HUES6 (cell line): ENCODE measurements at regions not wholly inside any gene's neighbourhood (a gene's known extent, or its start where the extent isn't known, plus 50 kb on each side); places are given as distances from the start of the nearest gene placed in this dataset.
"Not testable (repeated sequence)": the region's sequence is repeated elsewhere in the genome, so short reads cannot be mapped to it uniquely, and the experiment has no call there.

Experiments
- H3K27ac ChIP-seq: 2 replicates; pipeline ENCODE4 v1.7.0; 2013; ENCODE audit warnings: low read depth, mild to moderate bottlenecking, low read length, inconsistent platforms
- H3K27me3 ChIP-seq: 2 replicates; pipeline ENCODE4 v1.6.1; 2013; ENCODE audit warnings: low read length; ENCODE audit not compliant: control insufficient read depth, insufficient read depth
- H3K36me3 ChIP-seq: 2 replicates; pipeline ENCODE4 v1.6.1; 2013; ENCODE audit warnings: low read length; ENCODE audit not compliant: control insufficient read depth, insufficient read depth
- H3K4me1 ChIP-seq: 2 replicates; pipeline ENCODE4 v1.6.1; 2013; ENCODE audit warnings: low read length; ENCODE audit not compliant: control insufficient read depth, insufficient read depth
- H3K4me3 ChIP-seq: 2 replicates; pipeline ENCODE4 v1.5.1; 2013; ENCODE audit warnings: low read depth, low read length
- H3K9ac ChIP-seq: one replicate; pipeline ENCODE4 v1.6.1; 2013; ENCODE audit warnings: mild to moderate bottlenecking, low read length
- H3K9me3 ChIP-seq: 2 replicates; pipeline ENCODE4 v1.6.1; 2013; ENCODE audit warnings: low read depth, low read length; ENCODE audit not compliant: control insufficient read depth, insufficient read depth

DNA sequence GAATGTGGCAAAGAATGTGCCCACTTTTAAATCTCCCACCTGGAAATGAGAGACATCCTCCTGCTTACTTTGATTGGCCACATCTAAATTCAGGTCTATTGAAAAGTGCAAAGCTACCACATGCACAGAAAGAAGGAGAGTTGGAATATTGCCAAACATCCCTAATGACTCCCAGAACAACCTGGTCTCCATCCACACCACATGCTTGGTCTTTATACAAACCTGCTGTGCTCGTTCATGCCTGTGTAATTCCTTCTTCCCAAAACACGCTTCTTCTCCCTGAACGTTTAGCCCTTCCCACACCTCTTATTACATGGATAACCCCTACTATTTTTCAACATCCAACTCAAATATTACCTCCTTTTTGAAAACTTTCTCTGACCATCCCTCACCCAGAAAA lies 66.2 kb upstream of the BCL2L14 start:
- H3K36me3 ChIP-seq = no peaks in the 10 kb centered on the region
- H3K9ac ChIP-seq = no peak overlapping the region
- H3K4me3 ChIP-seq = no peak overlapping the region
- no peaks in the 10 kb centered on the region for H3K9me3 ChIP-seq
- no peaks in the 10 kb centered on the region for H3K27me3 ChIP-seq
- no peak overlapping the region for H3K27ac ChIP-seq
- peaks cover 16% of the 10 kb centered on the region for H3K4me1 ChIP-seq

DNA sequence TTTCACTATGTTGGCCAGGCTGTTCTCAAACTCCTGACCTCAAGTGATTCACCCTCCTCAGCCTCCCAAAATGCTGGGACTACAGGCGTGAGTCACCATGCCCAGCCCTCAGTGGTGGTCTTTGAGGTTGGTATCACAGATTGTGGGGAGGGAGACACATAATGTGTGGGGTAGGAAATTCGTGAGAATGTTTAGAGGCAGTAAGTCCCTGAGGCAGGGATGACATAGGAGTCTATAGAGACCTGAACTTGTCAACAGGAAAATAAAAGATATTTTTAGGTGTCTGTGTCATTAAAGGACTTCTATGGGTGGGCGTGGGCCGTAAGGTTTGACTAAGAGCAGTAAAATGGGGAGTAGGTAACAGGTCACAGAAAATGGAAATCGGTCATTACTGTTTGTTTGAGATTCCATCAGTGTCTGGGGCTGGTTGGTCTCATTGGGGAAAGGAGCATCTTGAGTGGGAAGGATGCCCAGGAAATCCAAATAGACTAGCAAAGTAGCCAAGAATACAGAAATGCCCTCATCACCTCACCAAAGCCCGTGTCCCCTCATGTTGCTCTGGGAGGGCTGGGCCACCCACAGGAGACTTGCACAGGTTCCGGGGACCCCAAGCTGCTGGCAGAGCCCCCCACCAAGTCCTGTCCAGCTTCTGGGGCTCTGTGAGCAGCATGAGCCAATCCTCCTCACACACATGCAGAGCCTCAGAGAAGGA lies 63.6 kb upstream of the BCL2L14 start:
- H3K27me3 ChIP-seq = no peaks in the 10 kb centered on the region
- no peaks in the 10 kb centered on the region for H3K36me3 ChIP-seq
- H3K4me1 ChIP-seq = peaks cover 35% of the 10 kb centered on the region
- H3K9ac ChIP-seq = no peak overlapping the region
- H3K4me3 ChIP-seq = no peak overlapping the region
- no peaks in the 10 kb centered on the region for H3K9me3 ChIP-seq
- no peak overlapping the region for H3K27ac ChIP-seq

DNA sequence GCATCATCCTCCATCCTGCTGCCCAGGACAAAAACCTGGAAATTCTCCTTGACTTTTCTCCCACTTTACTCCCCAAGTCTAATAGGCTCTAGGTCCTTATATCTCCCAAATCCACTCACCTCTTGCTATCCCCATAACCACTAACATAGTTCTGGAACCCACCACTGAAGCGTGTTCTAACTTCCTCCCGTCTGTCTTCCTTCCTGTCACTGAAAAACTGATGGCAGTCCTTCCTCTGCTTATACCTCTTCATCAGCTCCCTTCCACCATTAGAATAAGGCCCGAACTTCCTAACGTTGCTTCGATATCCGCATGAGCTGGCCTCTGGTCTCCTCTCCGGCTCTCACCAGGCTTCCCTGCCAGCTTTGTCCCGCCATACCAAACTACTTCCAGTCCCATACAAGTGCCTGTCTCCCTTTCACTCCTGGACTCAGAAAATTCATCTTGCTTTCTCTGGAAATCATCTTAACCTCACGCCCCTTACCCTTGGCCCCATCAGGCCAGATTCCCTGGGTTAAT lies 63.0 kb upstream of the BCL2L14 start:
- Histone ChIP-seq H3K9ac (no peak overlapping the region), H3K4me3 (no peak overlapping the region), H3K4me1 (peaks cover 35% of the 10 kb centered on the region), H3K27ac (peak overlapping the region; percentile 83; the same call in 1 of the 2 replicates), H3K36me3 (no peaks in the 10 kb centered on the region), H3K9me3 (no peaks in the 10 kb centered on the region), H3K27me3 (no peaks in the 10 kb centered on the region)

DNA sequence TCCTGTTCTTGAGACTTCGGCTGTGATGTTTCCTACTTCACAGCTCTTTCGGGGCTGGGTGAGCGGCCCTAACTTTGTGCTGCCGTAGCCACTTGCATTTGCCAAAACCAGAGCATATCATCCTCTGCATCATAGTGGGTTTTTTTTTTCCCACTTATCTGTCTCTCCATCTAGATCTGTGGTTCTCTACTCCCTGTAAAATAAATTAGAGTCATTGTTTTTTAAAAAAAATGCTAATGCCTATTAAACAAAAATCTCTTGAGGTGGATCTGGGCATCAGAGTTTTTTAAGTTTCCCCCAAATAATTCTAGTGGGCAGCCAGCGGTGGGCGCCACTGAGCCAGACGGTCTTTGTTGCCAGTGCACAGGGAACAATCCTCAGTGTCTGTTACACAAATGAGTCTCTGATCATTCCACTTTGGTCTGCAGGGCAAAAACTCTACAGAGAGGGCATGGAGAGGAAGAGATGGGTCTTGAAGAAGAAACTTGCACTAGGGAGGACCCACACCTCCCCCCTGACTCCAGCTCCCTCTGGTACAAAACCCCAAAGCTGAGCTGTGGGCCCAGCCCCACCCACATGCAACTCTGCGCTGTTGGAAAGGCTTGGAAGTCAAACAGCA lies 62.4 kb upstream of the BCL2L14 start:
- H3K4me1 ChIP-seq = peaks cover 35% of the 10 kb centered on the region
- peak overlapping the region; percentile 68 for H3K9ac ChIP-seq
- H3K27ac ChIP-seq = peak overlapping the region; percentile 83
- H3K4me3 ChIP-seq = peak overlapping the region; percentile 1; the same call in 1 of the 2 replicates
- no peaks in the 10 kb centered on the region for H3K36me3 ChIP-seq
- H3K9me3 ChIP-seq = no peaks in the 10 kb centered on the region
- H3K27me3 ChIP-seq = no peaks in the 10 kb centered on the region

DNA sequence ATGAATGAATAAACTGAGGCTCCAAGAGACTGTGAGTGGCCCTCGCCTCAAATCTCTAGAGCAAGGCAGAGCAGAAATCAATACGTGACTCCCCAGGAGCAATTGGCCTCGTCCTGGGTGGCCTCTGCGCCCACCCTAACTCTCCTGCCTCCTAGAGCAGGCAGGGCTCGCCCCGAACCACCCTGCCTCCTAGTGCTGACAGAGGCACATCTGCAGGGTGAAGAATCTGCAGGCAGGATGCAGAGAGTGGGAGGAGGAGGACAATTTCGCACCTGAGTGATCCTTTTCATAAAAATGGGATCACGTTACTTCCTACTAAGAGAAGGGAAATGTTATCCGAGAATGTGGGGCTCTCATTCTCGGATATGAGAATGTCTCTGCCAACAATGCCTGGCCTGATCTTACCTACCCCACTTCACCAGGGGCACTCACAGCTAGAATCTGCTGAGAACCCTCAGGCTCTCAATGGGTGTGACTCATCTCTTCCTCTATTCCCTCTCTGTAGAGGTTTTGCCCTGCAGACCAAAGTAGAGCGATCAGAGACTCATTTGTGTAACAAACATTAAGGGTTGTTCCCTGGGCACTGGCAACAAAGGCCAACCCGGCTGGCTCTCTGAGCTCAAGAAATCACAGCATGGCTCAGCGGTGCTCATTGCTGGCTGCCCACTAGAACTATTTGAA lies 61.7 kb upstream of the BCL2L14 start:
- peaks cover 35% of the 10 kb centered on the region for H3K4me1 ChIP-seq
- H3K36me3 ChIP-seq = no peaks in the 10 kb centered on the region
- H3K27ac ChIP-seq = peak overlapping the region; percentile 83
- peak overlapping the region; percentile 68 for H3K9ac ChIP-seq
- peak overlapping the region; percentile 1; the same call in 1 of the 2 replicates for H3K4me3 ChIP-seq
- no peaks in the 10 kb centered on the region for H3K27me3 ChIP-seq
- H3K9me3 ChIP-seq = no peaks in the 10 kb centered on the region

DNA sequence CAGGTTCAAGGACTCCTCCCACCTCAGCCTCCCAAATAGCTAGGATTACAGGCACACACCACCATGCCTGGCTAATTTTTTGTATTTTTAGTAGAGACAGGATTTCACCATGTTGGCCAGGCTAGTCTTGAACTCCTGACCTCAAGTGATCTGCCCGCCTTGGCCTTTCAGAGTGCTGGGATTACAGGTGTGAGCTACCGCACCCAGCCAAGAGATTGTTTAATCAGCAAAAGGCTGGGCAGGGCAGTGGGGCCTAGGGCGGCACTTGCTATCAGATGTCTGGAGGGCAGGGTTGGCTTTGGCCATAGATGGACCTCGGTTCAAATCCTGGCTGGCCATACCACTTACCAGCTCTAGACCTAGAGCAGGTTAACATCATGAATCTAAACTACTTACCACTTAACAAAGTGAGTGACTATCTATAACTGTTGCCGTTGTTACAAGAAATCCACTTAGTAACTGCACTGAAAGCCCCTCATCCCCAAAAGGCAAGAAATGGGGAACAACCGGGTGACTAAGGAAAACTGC lies 60.9 kb upstream of the BCL2L14 start:
- Histone ChIP-seq H3K9ac (peak overlapping the region; percentile 0), H3K27ac (peak overlapping the region; percentile 24; the same call in 1 of the 2 replicates), H3K4me1 (peaks cover 35% of the 10 kb centered on the region)
- H3K9me3 ChIP-seq, H3K27me3 ChIP-seq, H3K4me3 ChIP-seq, H3K36me3 ChIP-seq: not testable (repeated sequence)

DNA sequence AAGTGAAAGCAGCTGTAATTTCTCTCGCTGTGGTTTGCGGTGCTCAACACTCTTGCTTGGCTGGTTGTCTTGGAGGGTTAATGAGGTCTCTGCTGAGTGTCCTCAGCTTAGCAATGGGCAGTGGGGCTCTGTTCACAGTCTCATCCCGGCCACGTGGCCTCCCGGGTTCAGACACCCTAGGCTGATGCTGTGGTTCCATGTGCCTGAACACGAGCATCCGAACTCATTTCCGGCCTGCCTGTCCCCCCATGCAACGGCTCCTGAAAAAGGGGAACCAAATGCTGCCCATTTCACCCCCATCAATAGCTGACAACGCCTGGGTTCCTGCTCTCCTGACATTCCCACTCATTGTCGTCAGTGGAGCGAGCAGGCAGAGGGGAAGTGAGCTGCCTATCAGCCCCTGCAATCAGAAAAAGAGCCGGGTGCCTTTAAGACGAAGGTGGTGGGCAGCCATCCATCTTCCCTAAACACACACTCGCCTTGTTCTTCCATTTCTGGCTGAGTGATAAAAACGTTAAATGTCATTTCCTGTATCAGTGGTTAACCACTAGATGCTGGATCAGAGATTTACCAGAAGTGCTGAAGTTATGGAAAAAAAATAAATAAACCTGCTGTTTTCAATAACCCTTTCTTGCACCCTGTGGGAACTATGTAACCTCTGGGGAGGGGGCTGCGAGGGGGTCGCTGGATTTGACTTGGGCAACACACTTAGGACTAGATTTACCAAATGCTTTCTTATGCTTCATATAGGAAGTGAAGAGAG lies 60.3 kb upstream of the BCL2L14 start:
- H3K36me3 ChIP-seq = no peaks in the 10 kb centered on the region
- no peaks in the 10 kb centered on the region for H3K9me3 ChIP-seq
- H3K4me1 ChIP-seq = peaks cover 35% of the 10 kb centered on the region
- peak overlapping the region; percentile 24; the same call in 1 of the 2 replicates for H3K27ac ChIP-seq
- H3K9ac ChIP-seq = no peak overlapping the region
- H3K27me3 ChIP-seq = no peaks in the 10 kb centered on the region
- no peak overlapping the region for H3K4me3 ChIP-seq

DNA sequence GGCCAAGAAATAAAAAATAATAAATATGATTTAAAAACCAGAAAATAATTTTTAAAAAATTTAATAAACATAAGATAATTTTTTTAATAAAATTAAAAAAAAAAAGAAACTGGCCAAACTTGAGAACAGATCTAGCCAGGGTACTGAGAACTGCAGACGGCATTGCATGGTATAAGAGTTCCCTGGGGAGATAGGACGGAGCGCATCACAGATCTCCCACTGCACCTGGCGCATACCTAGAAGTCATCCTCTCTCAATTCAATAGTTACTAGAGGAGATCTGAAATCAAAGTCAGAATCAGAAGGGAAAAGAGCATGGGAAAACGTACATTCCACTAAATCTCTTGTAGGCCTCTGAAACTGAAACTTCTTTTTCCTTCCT lies 58.9 kb upstream of the BCL2L14 start:
- H3K9ac ChIP-seq = no peak overlapping the region
- H3K36me3 ChIP-seq = no peaks in the 10 kb centered on the region
- H3K9me3 ChIP-seq = no peaks in the 10 kb centered on the region
- H3K4me3 ChIP-seq = no peak overlapping the region
- peaks cover 35% of the 10 kb centered on the region for H3K4me1 ChIP-seq
- H3K27me3 ChIP-seq = no peaks in the 10 kb centered on the region
- no peak overlapping the region for H3K27ac ChIP-seq

DNA sequence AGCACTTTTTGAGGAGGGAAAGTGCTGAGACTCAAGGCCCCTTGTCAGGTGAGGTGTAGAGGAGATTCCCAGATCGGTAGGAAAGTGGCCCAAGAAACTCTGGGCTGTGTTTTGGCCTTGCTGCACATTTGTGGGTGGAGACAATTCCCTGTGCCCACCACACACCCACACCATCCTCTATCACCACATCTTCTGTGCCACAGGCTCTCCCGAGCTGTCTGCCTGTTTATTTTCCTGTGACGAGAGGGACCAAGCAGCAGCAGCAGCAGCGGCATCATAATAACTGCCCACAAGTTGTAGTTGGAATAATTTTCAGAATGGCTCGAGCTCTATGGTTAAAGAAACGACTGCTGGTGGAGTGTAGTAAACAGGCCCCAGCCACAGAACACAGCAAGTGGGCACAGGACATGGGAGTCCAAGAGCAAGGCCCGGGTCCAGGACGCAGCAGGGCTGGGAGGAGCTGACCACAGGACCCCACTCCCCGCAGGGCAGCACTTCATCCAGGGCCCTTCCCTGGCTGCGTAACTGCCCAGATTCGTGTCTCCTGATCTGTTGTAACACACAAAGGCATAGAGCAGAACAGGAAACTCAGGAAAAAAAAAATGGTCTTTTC lies 55.6 kb upstream of the BCL2L14 start:
- H3K9ac ChIP-seq = no peak overlapping the region
- H3K27me3 ChIP-seq = no peaks in the 10 kb centered on the region
- peaks cover 31% of the 10 kb centered on the region for H3K4me1 ChIP-seq
- H3K36me3 ChIP-seq = no peaks in the 10 kb centered on the region
- H3K9me3 ChIP-seq = no peaks in the 10 kb centered on the region
- no peak overlapping the region for H3K4me3 ChIP-seq
- no peak overlapping the region for H3K27ac ChIP-seq
